ENCODE measurements at regions not wholly inside any gene's neighbourhood (a gene's known extent, or its start where the extent isn't known, plus 50 kb on each side); places are given as distances from the start of the nearest gene placed in this dataset.

- no peak for DNase-seq
These were observed 141.2 kb downstream of the URI1 start for GRCh38 chr19:30083125-30083681.

GRCh38 chr19:30083701-30084156, 141.7 kb downstream of the URI1 start:
- DNase-seq = no peak

- no peak for DNase-seq
These were observed 142.4 kb downstream of the URI1 start for GRCh38 chr19:30084390-30084819.

- no peak for DNase-seq
These were observed 143.4 kb downstream of the URI1 start for GRCh38 chr19:30085394-30085793.

GRCh38 chr19:30086220-30086619, 144.2 kb downstream of the URI1 start:
- no peak for DNase-seq

GRCh38 chr19:30086916-30087315, 144.9 kb downstream of the URI1 start:
- DNase-seq = no peak

- DNase-seq = no peak
These were observed 145.5 kb downstream of the URI1 start for GRCh38 chr19:30087381-30088138.

GRCh38 chr19:30088567-30088966, 146.5 kb downstream of the URI1 start:
- DNase-seq = no peak

- no peak for DNase-seq
These were observed 147.1 kb downstream of the URI1 start for GRCh38 chr19:30089086-30089665.

- DNase-seq = no peak
These were observed 148.4 kb downstream of the URI1 start for GRCh38 chr19:30090476-30090875.

GRCh38 chr19:30090963-30091362, 148.9 kb downstream of the URI1 start:
- DNase-seq = no peak

- no peak for DNase-seq
These were observed 149.4 kb downstream of the URI1 start for GRCh38 chr19:30091456-30091855.

GRCh38 chr19:30091856-30092255, 149.8 kb downstream of the URI1 start:
- DNase-seq = no peak

- DNase-seq = no peak
These were observed 150.9 kb downstream of the URI1 start for GRCh38 chr19:30092721-30093569.

- no peak for DNase-seq
These were observed 152.1 kb downstream of the URI1 start for GRCh38 chr19:30093966-30094755.

GRCh38 chr19:30094756-30095140, 152.7 kb downstream of the URI1 start:
- no peak for DNase-seq

- DNase-seq = no peak
These were observed 153.1 kb downstream of the URI1 start for GRCh38 chr19:30095171-30095570.

GRCh38 chr19:30096596-30097370, 154.7 kb downstream of the URI1 start:
- no peak for DNase-seq

GRCh38 chr19:30097746-30098280, 155.8 kb downstream of the URI1 start:
- DNase-seq = no peak

- no peak for DNase-seq
These were observed 160.2 kb downstream of the URI1 start for GRCh38 chr19:30102239-30102638.

GRCh38 chr19:30102666-30103065, 160.6 kb downstream of the URI1 start:
- DNase-seq = no peak

Data from activated CD4-positive, alpha-beta T cell treated with anti-CD3 and anti-CD28 coated beads, Interleukin-2, amount 50 U/mL, for 16 hours (primary cell).